ENCODE measurements at regions not wholly inside any gene's neighbourhood (a gene's known extent, or its start where the extent isn't known, plus 50 kb on each side); places are given as distances from the start of the nearest gene placed in this dataset.
A peak's percentile ranks its signal among the peaks of the same experiment; 100 is the strongest.

GRCh38 chr3:132254076-132254755, 63.0 kb upstream of the ACP3 start:
- peaks cover 7% of the 10 kb centered on the region for H3K27me3 ChIP-seq (ENCODE audit: insufficient read depth, low read length)
- peaks cover 9% of the 10 kb centered on the region for H3K4me1 ChIP-seq (ENCODE audit: insufficient read depth, low read length)
- no peaks in the 10 kb centered on the region for H3K79me2 ChIP-seq (ENCODE audit: insufficient read depth, low read length)
- no peaks in the 10 kb centered on the region for H3K9me3 ChIP-seq (ENCODE audit: low read depth, low read length)
- H4K20me1 ChIP-seq (ENCODE audit: insufficient read depth, low read length) = no peaks in the 10 kb centered on the region
- H3K36me3 ChIP-seq (ENCODE audit: insufficient read depth, low read length) = no peaks in the 10 kb centered on the region
- no peak overlapping the region for H3K27ac ChIP-seq (ENCODE audit: low read depth, low read length)
- H3K4me3 ChIP-seq (ENCODE audit: insufficient read depth, low read length) = no peak overlapping the region
- DNase-seq (ENCODE audit: insufficient read length, low spot score, missing footprints) = no peak
- no peak overlapping the region for H2AFZ ChIP-seq (ENCODE audit: low read length)
- TF ChIP-seq CTCF (IDR thresholded peaks at IDR 0.05; ENCODE audit: extremely low read depth, low read depth, low read length) = no peak
- no peak overlapping the region for H3K4me2 ChIP-seq (ENCODE audit: insufficient read depth, low read length)

- TF ChIP-seq CTCF (IDR thresholded peaks at IDR 0.05; ENCODE audit: extremely low read depth, low read depth, low read length) = no peak
- DNase-seq (ENCODE audit: insufficient read length, low spot score, missing footprints) = peak; percentile 31
- H3K4me2 ChIP-seq (ENCODE audit: insufficient read depth, low read length) = no peak overlapping the region
- H3K36me3 ChIP-seq (ENCODE audit: insufficient read depth, low read length) = no peaks in the 10 kb centered on the region
- H3K27me3 ChIP-seq (ENCODE audit: insufficient read depth, low read length) = peaks cover 3% of the 10 kb centered on the region
- H3K4me3 ChIP-seq (ENCODE audit: insufficient read depth, low read length) = no peak overlapping the region
- H3K4me1 ChIP-seq (ENCODE audit: insufficient read depth, low read length) = peaks cover 9% of the 10 kb centered on the region
- H3K79me2 ChIP-seq (ENCODE audit: insufficient read depth, low read length) = no peaks in the 10 kb centered on the region
- H3K27ac ChIP-seq (ENCODE audit: low read depth, low read length) = peak overlapping the region; percentile 14
- H3K9me3 ChIP-seq (ENCODE audit: low read depth, low read length) = no peaks in the 10 kb centered on the region
- H2AFZ ChIP-seq (ENCODE audit: low read length) = no peak overlapping the region
- H4K20me1 ChIP-seq (ENCODE audit: insufficient read depth, low read length) = no peaks in the 10 kb centered on the region
Measured at GRCh38 chr3:132255041-132255745, 62.0 kb upstream of the ACP3 start.

GRCh38 chr3:132256989-132257388, 60.2 kb upstream of the ACP3 start:
- Histone ChIP-seq H3K79me2 (ENCODE audit: insufficient read depth, low read length) (no peaks in the 10 kb centered on the region), H3K9me3 (ENCODE audit: low read depth, low read length) (no peaks in the 10 kb centered on the region), H3K27ac (ENCODE audit: low read depth, low read length) (no peak overlapping the region), H4K20me1 (ENCODE audit: insufficient read depth, low read length) (no peaks in the 10 kb centered on the region), H3K4me3 (ENCODE audit: insufficient read depth, low read length) (no peak overlapping the region), H3K4me2 (ENCODE audit: insufficient read depth, low read length) (no peak overlapping the region), H3K36me3 (ENCODE audit: insufficient read depth, low read length) (no peaks in the 10 kb centered on the region), H3K4me1 (ENCODE audit: insufficient read depth, low read length) (peaks cover 9% of the 10 kb centered on the region), H2AFZ (ENCODE audit: low read length) (no peak overlapping the region), H3K27me3 (ENCODE audit: insufficient read depth, low read length) (no peaks in the 10 kb centered on the region)
- peak; percentile 35 for DNase-seq (ENCODE audit: insufficient read length, low spot score, missing footprints)
- peak; percentile 54 for TF ChIP-seq CTCF (IDR thresholded peaks at IDR 0.05; ENCODE audit: extremely low read depth, low read depth, low read length)

- Histone ChIP-seq H3K4me2 (ENCODE audit: insufficient read depth, low read length) (no peak overlapping the region), H3K9me3 (ENCODE audit: low read depth, low read length) (no peaks in the 10 kb centered on the region), H4K20me1 (ENCODE audit: insufficient read depth, low read length) (no peaks in the 10 kb centered on the region), H3K79me2 (ENCODE audit: insufficient read depth, low read length) (no peaks in the 10 kb centered on the region), H3K4me1 (ENCODE audit: insufficient read depth, low read length) (no peaks in the 10 kb centered on the region), H2AFZ (ENCODE audit: low read length) (no peak overlapping the region), H3K36me3 (ENCODE audit: insufficient read depth, low read length) (no peaks in the 10 kb centered on the region), H3K27me3 (ENCODE audit: insufficient read depth, low read length) (no peaks in the 10 kb centered on the region), H3K27ac (ENCODE audit: low read depth, low read length) (no peak overlapping the region), H3K4me3 (ENCODE audit: insufficient read depth, low read length) (no peak overlapping the region)
- no peak for DNase-seq (ENCODE audit: insufficient read length, low spot score, missing footprints)
- TF ChIP-seq CTCF (IDR thresholded peaks at IDR 0.05; ENCODE audit: extremely low read depth, low read depth, low read length) = no peak
Measured at GRCh38 chr3:132261506-132261905, 55.7 kb upstream of the ACP3 start.
